Stimulated activated naive CD8-positive, alpha-beta T cell treated with anti-CD3 and anti-CD28 coated beads, Interleukin-15, amount 100 ng/mL, for 72 hours (primary cell): ENCODE measurements at regions not wholly inside any gene's neighbourhood (a gene's known extent, or its start where the extent isn't known, plus 50 kb on each side); places are given as distances from the start of the nearest gene placed in this dataset.
A peak's percentile ranks its signal among the peaks of the same experiment; 100 is the strongest.

Experiments
- ATAC-seq: fragments of 150-1000 bp; cut with Tn5 transposase; 2 replicates; pipeline ENCODE4 v1.10.0; 2021; ENCODE audit warnings: mild to moderate bottlenecking, moderate library complexity
- DNase-seq, 2 donors: peaks; one replicate each; pipeline ENCODE4 v3.0.0; 2021 to 2022
- H3K27ac Mint-ChIP-seq, 2 donors: one replicate each; pipeline ENCODE4 v1.8.0; 2022; ENCODE audit warnings: mild to moderate bottlenecking in 2 of 2, mixed read lengths in 2 of 2, moderate library complexity in 2 of 2
- H3K27me3 Mint-ChIP-seq: one replicate; pipeline ENCODE4 v1.8.0; 2022; ENCODE audit warnings: mixed read lengths
- H3K4me1 Mint-ChIP-seq: one replicate; pipeline ENCODE4 v1.8.0; 2022; ENCODE audit warnings: mild to moderate bottlenecking, mixed read lengths
- H3K4me3 Mint-ChIP-seq, 2 donors: one replicate each; pipeline ENCODE4 v1.8.0; 2022; ENCODE audit warnings: mild to moderate bottlenecking in 2 of 2, mixed read lengths in 2 of 2, moderate library complexity in 1 of 2
- H3K9me3 Mint-ChIP-seq, 2 donors: one replicate each; pipeline ENCODE4 v1.8.0; 2022; ENCODE audit warnings: mixed read lengths in 2 of 2

GRCh38 chr4:153110739-153111138, 93.5 kb upstream of the TRIM2 start:
- DNase-seq = no peak
- ATAC-seq = no peak
- H3K4me1 Mint-ChIP-seq = peaks cover 6% of the 10 kb centered on the region
- no peak overlapping the region for H3K4me3 Mint-ChIP-seq
- H3K9me3 Mint-ChIP-seq = peaks cover 7 to 10% of the 10 kb centered on the region in 2 donors
- H3K27me3 Mint-ChIP-seq = peaks cover 10% of the 10 kb centered on the region
- H3K27ac Mint-ChIP-seq = no peak overlapping the region

- H3K27ac Mint-ChIP-seq = no peak overlapping the region
Observed at GRCh38 chr4:153111426-153112040, 92.7 kb upstream of the TRIM2 start.

GRCh38 chr4:153112041-153112441, 92.2 kb upstream of the TRIM2 start:
- ATAC-seq (no peak), DNase-seq (peak in 1 of 2 donors; percentile 37)
- H3K9me3 Mint-ChIP-seq = no peaks in the 10 kb centered on the region
- H3K4me1 Mint-ChIP-seq = peaks cover 6% of the 10 kb centered on the region
- H3K27me3 Mint-ChIP-seq = peaks cover 10% of the 10 kb centered on the region
- H3K27ac Mint-ChIP-seq = no peak overlapping the region
- peak overlapping the region in 1 of 2 donors; percentile 36 for H3K4me3 Mint-ChIP-seq

More at GRCh38 chr4:153111426-153112040, 92.7 kb upstream of the TRIM2 start:
- ATAC-seq (no peak), DNase-seq (no peak)
- H3K27me3 Mint-ChIP-seq = peaks cover 10% of the 10 kb centered on the region
- H3K9me3 Mint-ChIP-seq = peaks cover 0 to 2% of the 10 kb centered on the region in 2 donors
- H3K4me3 Mint-ChIP-seq = no peak overlapping the region
- H3K4me1 Mint-ChIP-seq = peaks cover 6% of the 10 kb centered on the region

- peak in 1 of 2 donors; percentile 47 for DNase-seq
- ATAC-seq = peak; percentile 6
Observed at GRCh38 chr4:153113061-153113837, 91.0 kb upstream of the TRIM2 start.

GRCh38 chr4:153113838-153114105, 90.5 kb upstream of the TRIM2 start:
- Mint-ChIP-seq H3K4me3 (no peak overlapping the region), H3K9me3 (no peaks in the 10 kb centered on the region), H3K27ac (no peak overlapping the region), H3K27me3 (peaks cover 11% of the 10 kb centered on the region), H3K4me1 (peaks cover 6% of the 10 kb centered on the region)
- DNase-seq (no peak), ATAC-seq (no peak)

More at GRCh38 chr4:153113061-153113837, 91.0 kb upstream of the TRIM2 start:
- H3K4me3 Mint-ChIP-seq = no peak overlapping the region
- H3K27ac Mint-ChIP-seq = no peak overlapping the region
- H3K27me3 Mint-ChIP-seq = peaks cover 10% of the 10 kb centered on the region
- peaks cover 6% of the 10 kb centered on the region for H3K4me1 Mint-ChIP-seq
- H3K9me3 Mint-ChIP-seq = no peaks in the 10 kb centered on the region

GRCh38 chr4:153114771-153115321, 89.4 kb upstream of the TRIM2 start:
- peak; percentile 46 to 76 for DNase-seq
- Mint-ChIP-seq H3K27me3 (peaks cover 21% of the 10 kb centered on the region), H3K9me3 (no peaks in the 10 kb centered on the region), H3K27ac (peak overlapping the region in 1 of 2 donors; percentile 91), H3K4me3 (no peak overlapping the region), H3K4me1 (peaks cover 6% of the 10 kb centered on the region)
- peak; percentile 73 for ATAC-seq

- no peaks in the 10 kb centered on the region for H3K9me3 Mint-ChIP-seq
- H3K27me3 Mint-ChIP-seq = peaks cover 16% of the 10 kb centered on the region
- H3K4me1 Mint-ChIP-seq = peaks cover 6% of the 10 kb centered on the region
- no peak overlapping the region for H3K4me3 Mint-ChIP-seq
- DNase-seq (peak; percentile 78 to 89), ATAC-seq (peak; percentile 77)
- H3K27ac Mint-ChIP-seq = peak overlapping the region in 1 of 2 donors; percentile 91
Observed at GRCh38 chr4:153115322-153116290, 88.6 kb upstream of the TRIM2 start.

- no peak overlapping the region for H3K27ac Mint-ChIP-seq
- ATAC-seq (peak; percentile 27), DNase-seq (no peak)
- H3K4me3 Mint-ChIP-seq = no peak overlapping the region
- peaks cover 11% of the 10 kb centered on the region for H3K27me3 Mint-ChIP-seq
- no peaks in the 10 kb centered on the region for H3K9me3 Mint-ChIP-seq
- no peaks in the 10 kb centered on the region for H3K4me1 Mint-ChIP-seq
Observed at GRCh38 chr4:153116291-153116680, 88.0 kb upstream of the TRIM2 start.

GRCh38 chr4:153116801-153117200, 87.4 kb upstream of the TRIM2 start:
- no peaks in the 10 kb centered on the region for H3K9me3 Mint-ChIP-seq
- DNase-seq = no peak
- H3K27me3 Mint-ChIP-seq = peaks cover 11% of the 10 kb centered on the region
- H3K4me1 Mint-ChIP-seq = no peaks in the 10 kb centered on the region
- peak overlapping the region in 1 of 2 donors; percentile 82 for H3K27ac Mint-ChIP-seq
- H3K4me3 Mint-ChIP-seq = no peak overlapping the region
- ATAC-seq = no peak

GRCh38 chr4:153117554-153117953, 86.7 kb upstream of the TRIM2 start:
- ATAC-seq (no peak), DNase-seq (no peak)
- Mint-ChIP-seq H3K9me3 (no peaks in the 10 kb centered on the region), H3K27ac (peak overlapping the region in 1 of 2 donors; percentile 74), H3K4me1 (peaks cover under 1% of the 10 kb centered on the region), H3K27me3 (peaks cover 11% of the 10 kb centered on the region), H3K4me3 (no peak overlapping the region)

- Mint-ChIP-seq H3K27me3 (peaks cover 11% of the 10 kb centered on the region), H3K27ac (no peak overlapping the region), H3K4me3 (no peak overlapping the region), H3K4me1 (peaks cover 9% of the 10 kb centered on the region), H3K9me3 (no peaks in the 10 kb centered on the region)
- DNase-seq (no peak), ATAC-seq (no peak)
Observed at GRCh38 chr4:153119626-153120025, 84.6 kb upstream of the TRIM2 start.

GRCh38 chr4:153120235-153120634, 84.0 kb upstream of the TRIM2 start:
- Mint-ChIP-seq H3K9me3 (no peaks in the 10 kb centered on the region), H3K27ac (no peak overlapping the region), H3K4me1 (peaks cover 9% of the 10 kb centered on the region), H3K27me3 (peaks cover 11% of the 10 kb centered on the region), H3K4me3 (no peak overlapping the region)
- DNase-seq = no peak
- ATAC-seq = no peak

- no peak overlapping the region for H3K4me3 Mint-ChIP-seq
- H3K4me1 Mint-ChIP-seq = peaks cover 12% of the 10 kb centered on the region
- ATAC-seq (peak; percentile 31), DNase-seq (no peak)
- H3K27ac Mint-ChIP-seq = no peak overlapping the region
- H3K9me3 Mint-ChIP-seq = no peaks in the 10 kb centered on the region
- peaks cover 11% of the 10 kb centered on the region for H3K27me3 Mint-ChIP-seq
Observed at GRCh38 chr4:153122855-153123254, 81.4 kb upstream of the TRIM2 start.

- peaks cover 13% of the 10 kb centered on the region for H3K4me1 Mint-ChIP-seq
- ATAC-seq = no peak
- H3K27me3 Mint-ChIP-seq = no peaks in the 10 kb centered on the region
- no peak overlapping the region for H3K27ac Mint-ChIP-seq
- H3K4me3 Mint-ChIP-seq = no peak overlapping the region
- H3K9me3 Mint-ChIP-seq = no peaks in the 10 kb centered on the region
- DNase-seq = no peak
Observed at GRCh38 chr4:153126137-153126536, 78.1 kb upstream of the TRIM2 start.

- DNase-seq (peak; percentile 80 to 81), ATAC-seq (peak; percentile 70)
- Mint-ChIP-seq H3K4me1 (peaks cover 9% of the 10 kb centered on the region), H3K27me3 (peaks cover 17% of the 10 kb centered on the region), H3K4me3 (no peak overlapping the region), H3K27ac (no peak overlapping the region), H3K9me3 (no peaks in the 10 kb centered on the region)
Observed at GRCh38 chr4:153127760-153128494, 76.3 kb upstream of the TRIM2 start.
